Tibial nerve (tissue), 4 donors: ENCODE measurements at regions not wholly inside any gene's neighbourhood (a gene's known extent, or its start where the extent isn't known, plus 50 kb on each side); places are given as distances from the start of the nearest gene placed in this dataset.

Source experiments
- DNase-seq, 2 donors: peaks; one replicate each; pipeline ENCODE4 v3.0.0-alpha.2; 2019; ENCODE audit warnings: low spot score in 2 of 2
- H3K27ac ChIP-seq, 4 donors: fragments of 200-600 bp; sonication (generic) in 3 of 4; one replicate each; pipeline ENCODE4 v1.5.1; 2017 to 2019; ENCODE audit warnings: mild to moderate bottlenecking in 1 of 4
- H3K27me3 ChIP-seq, 2 donors: fragments of 200-600 bp; sonication (generic) in 1 of 2; one replicate each; pipeline versions ENCODE4 v1.5.1 to v1.6.0; 2017 to 2019
- H3K36me3 ChIP-seq, 3 donors: fragments of 200-600 bp; sonication (generic); one replicate each; pipeline ENCODE4 v1.5.1; 2018 to 2019
- H3K4me1 ChIP-seq, 4 donors: fragments of 200-600 bp; sonication (generic) in 3 of 4; one replicate each; pipeline ENCODE4 v1.5.1; 2017 to 2019
- H3K4me3 ChIP-seq, 4 donors: fragments of 200-600 bp; sonication (generic) in 3 of 4; one replicate each; pipeline ENCODE4 v1.5.1; 2017 to 2019; ENCODE audit warnings: mild to moderate bottlenecking in 1 of 4, moderate library complexity in 1 of 4
- H3K9me3 ChIP-seq, 4 donors: fragments of 200-600 bp; sonication (generic) in 3 of 4; one replicate each; pipeline ENCODE4 v1.5.1; 2017 to 2019
- CTCF ChIP-seq, 5 experiments: fragments of 200-600 bp in 3 of 5; fragments of 450-650 bp in 2 of 5; sonication (generic) in 3 of 5; IDR thresholded peaks; one replicate each; pipeline ENCODE4 v1.5.1; 2016 to 2019; ENCODE audit warnings: antibody characterized with exemption in 5 of 5, mild to moderate bottlenecking in 3 of 5, moderate library complexity in 2 of 5
- EP300 ChIP-seq, 2 donors: sonication (generic); formaldehyde crosslinking; IDR thresholded peaks; one replicate each; pipeline ENCODE4 v1.6.1; 2017; ENCODE audit warnings: antibody characterized with exemption in 2 of 2, mild to moderate bottlenecking in 1 of 2
- POLR2A ChIP-seq, 2 donors: fragments of 450-650 bp; IDR thresholded peaks; one replicate each; pipeline ENCODE4 v1.6.1; 2017; ENCODE audit warnings: antibody characterized with exemption in 2 of 2, mild to moderate bottlenecking in 2 of 2, moderate library complexity in 2 of 2
- WGBS, 2 donors: methylation state at CpG; one replicate each; pipeline ENCODE4 v1.1.5; 2018; 5-methylcytosine and 5-hydroxymethylcytosine counted together

GRCh38 chr5:43981556-43981955, 378.6 kb downstream of the NNT start:
- Histone ChIP-seq H3K27me3 (no peaks in the 10 kb centered on the region), H3K36me3 (no peaks in the 10 kb centered on the region), H3K4me3 (no peak overlapping the region), H3K9me3 (peaks cover 0 to 22% (median 0%) of the 10 kb centered on the region in 4 donors), H3K4me1 (no peaks in the 10 kb centered on the region), H3K27ac (no peak overlapping the region)
- DNase-seq, result no peak
- TF ChIP-seq EP300 (IDR thresholded peaks at IDR 0.05) (no peak), CTCF (IDR thresholded peaks at IDR 0.05) (no peak), POLR2A (IDR thresholded peaks at IDR 0.05) (no peak)
- WGBS, 2 donors, result 70 to 82% methylated on average over 3 to 6 of the region's 8 CpGs

GRCh38 chr5:43973908-43974307, 370.9 kb downstream of the NNT start:
- no peak for TF ChIP-seq POLR2A (IDR thresholded peaks at IDR 0.05)
- no peak for TF ChIP-seq EP300 (IDR thresholded peaks at IDR 0.05)
- no peak for TF ChIP-seq CTCF (IDR thresholded peaks at IDR 0.05)
- H3K4me1 ChIP-seq, result no peaks in the 10 kb centered on the region
- no peak overlapping the region for H3K27ac ChIP-seq
- H3K9me3 ChIP-seq, result peaks cover 0 to 18% (median 0%) of the 10 kb centered on the region in 4 donors
- H3K4me3 ChIP-seq, result no peak overlapping the region
- H3K27me3 ChIP-seq, result no peaks in the 10 kb centered on the region
- WGBS, 2 donors, result 88 to 96% methylated on average over 2 of the region's 2 CpGs
- no peaks in the 10 kb centered on the region for H3K36me3 ChIP-seq
- DNase-seq, result no peak

- no peaks in the 10 kb centered on the region for H3K27me3 ChIP-seq
- H3K36me3 ChIP-seq, result no peaks in the 10 kb centered on the region
- H3K4me1 ChIP-seq, result no peaks in the 10 kb centered on the region
- DNase-seq, result no peak
- 81 to 93% methylated on average over 2 of the region's 2 CpGs for WGBS, 2 donors
- TF ChIP-seq POLR2A (IDR thresholded peaks at IDR 0.05) (no peak), EP300 (IDR thresholded peaks at IDR 0.05) (no peak), CTCF (IDR thresholded peaks at IDR 0.05) (no peak)
- no peak overlapping the region for H3K4me3 ChIP-seq
- no peak overlapping the region for H3K27ac ChIP-seq
- peaks cover 0 to 12% (median 0%) of the 10 kb centered on the region in 4 donors for H3K9me3 ChIP-seq
Observed at GRCh38 chr5:43973318-43973717, 370.3 kb downstream of the NNT start.

DNA sequence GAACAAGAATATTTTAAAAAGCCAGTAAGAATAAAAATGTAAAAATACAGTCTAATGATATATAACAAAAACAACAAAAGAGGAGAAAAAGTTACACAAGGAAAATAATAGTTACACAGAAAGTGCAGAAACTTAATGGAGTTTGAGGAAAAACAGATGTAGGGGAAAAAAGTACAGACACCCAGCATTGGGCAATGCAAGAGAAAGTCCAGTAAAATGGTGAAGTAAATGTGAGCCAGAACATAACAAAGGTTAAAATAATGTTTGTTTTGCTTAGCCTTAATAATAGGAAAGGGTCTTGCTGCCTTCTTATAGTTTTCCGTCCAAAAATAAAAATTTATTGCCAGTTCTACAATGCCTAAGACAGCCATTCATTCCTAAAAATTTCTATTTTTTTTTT, 364.2 kb downstream of the NNT start:
- H3K27me3 ChIP-seq, result no peaks in the 10 kb centered on the region
- no peak for DNase-seq
- H3K27ac ChIP-seq, result no peak overlapping the region
- TF ChIP-seq EP300 (IDR thresholded peaks at IDR 0.05), result no peak
- TF ChIP-seq POLR2A (IDR thresholded peaks at IDR 0.05), result no peak
- TF ChIP-seq CTCF (IDR thresholded peaks at IDR 0.05), result no peak
- H3K36me3 ChIP-seq, result no peaks in the 10 kb centered on the region
- no peak overlapping the region for H3K4me3 ChIP-seq
- no peaks in the 10 kb centered on the region for H3K4me1 ChIP-seq
- WGBS, 2 donors, result 10 to 21% methylated on average over 1 of the region's 1 CpG
- H3K9me3 ChIP-seq, result peaks cover 0 to 8% (median 0%) of the 10 kb centered on the region in 4 donors

DNA sequence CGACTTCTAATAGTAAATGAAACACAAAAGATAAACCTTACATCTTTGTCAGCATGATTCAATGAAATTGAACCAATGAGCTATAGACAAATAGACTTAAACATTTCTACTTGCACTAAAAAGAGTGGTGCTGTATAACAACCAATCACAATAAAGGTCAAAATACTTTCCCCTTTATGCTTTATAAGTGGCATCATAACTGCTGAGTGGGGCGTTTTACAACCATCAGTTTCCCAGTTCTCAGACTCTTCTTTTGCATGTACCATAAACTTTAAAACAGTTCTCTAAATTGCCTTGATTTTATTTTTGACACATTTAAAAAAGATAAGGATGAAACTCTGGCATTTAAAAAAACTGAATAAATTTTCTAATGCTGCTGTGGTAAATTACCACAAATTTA, 356.2 kb downstream of the NNT start:
- Histone ChIP-seq H3K27ac (no peak overlapping the region), H3K9me3 (peaks cover 0 to 46% (median 2%) of the 10 kb centered on the region in 4 donors), H3K27me3 (no peaks in the 10 kb centered on the region), H3K36me3 (no peaks in the 10 kb centered on the region), H3K4me3 (no peak overlapping the region), H3K4me1 (no peaks in the 10 kb centered on the region)
- no peak for TF ChIP-seq POLR2A (IDR thresholded peaks at IDR 0.05)
- no peak for TF ChIP-seq EP300 (IDR thresholded peaks at IDR 0.05)
- no peak for TF ChIP-seq CTCF (IDR thresholded peaks at IDR 0.05)
- no peak for DNase-seq
- 80 to 92% methylated on average over 2 of the region's 2 CpGs for WGBS, 2 donors
